Neural crest cell (in vitro differentiated cells): ENCODE measurements at regions not wholly inside any gene's neighbourhood (a gene's known extent, or its start where the extent isn't known, plus 50 kb on each side); places are given as distances from the start of the nearest gene placed in this dataset.
A peak's percentile ranks its signal among the peaks of the same experiment; 100 is the strongest.

Source experiments
- DNase-seq: peaks from one replicate; pipeline ENCODE4 v3.0.0; 2021; ENCODE audit warnings: low read depth, mixed read lengths, low spot score
- H3K27ac Mint-ChIP-seq: one replicate; pipeline ENCODE4 v1.8.0; 2021; ENCODE audit warnings: mild to moderate bottlenecking, mixed read lengths; ENCODE audit not compliant: unreplicated experiment
- H3K27me3 Mint-ChIP-seq: 2 replicates; pipeline ENCODE4 v1.8.0; 2021; ENCODE audit warnings: low read depth, mild to moderate bottlenecking, mixed read lengths
- H3K36me3 Mint-ChIP-seq: 2 replicates; pipeline ENCODE4 v1.8.0; 2021; ENCODE audit warnings: low read depth, mild to moderate bottlenecking, mixed read lengths
- H3K4me1 Mint-ChIP-seq: 2 replicates; pipeline ENCODE4 v1.8.0; 2021; ENCODE audit warnings: mixed read lengths
- H3K4me3 Mint-ChIP-seq: one replicate; pipeline ENCODE4 v1.8.0; 2021; ENCODE audit warnings: mild to moderate bottlenecking, mixed read lengths
- H3K9me3 Mint-ChIP-seq: 2 replicates; pipeline ENCODE4 v1.8.0; 2021; ENCODE audit warnings: mixed read lengths
- TF ChIP-seq, protein P1 (sequence below): fragments of 200-600 bp; sonication (generic); conservative IDR thresholded peaks from 2 replicates; pipeline ENCODE4 v1.5.0; 2021; ENCODE audit warnings: antibody characterized with exemption, mild to moderate bottlenecking

DNA sequence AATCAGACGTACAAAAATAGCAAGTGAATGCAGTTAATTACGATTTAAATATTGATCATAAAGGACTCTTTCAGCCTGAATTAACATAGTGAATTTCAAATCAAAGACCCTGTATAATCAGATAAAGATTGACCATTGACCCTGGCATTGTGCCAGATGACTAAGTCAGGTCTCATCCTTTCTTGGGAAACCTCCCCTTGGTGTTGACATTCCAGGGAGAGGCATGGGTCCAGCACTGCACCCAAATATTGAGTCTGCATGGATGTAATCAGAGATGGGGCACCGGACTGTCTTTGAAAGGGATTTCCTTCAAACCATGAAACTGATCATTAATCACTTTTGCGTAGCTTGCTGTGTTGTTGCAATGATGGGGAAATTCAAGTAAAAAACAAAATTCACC lies 1138.2 kb downstream of the BCL11B start:
- H3K4me1 Mint-ChIP-seq, result peaks cover 21% of the 10 kb centered on the region
- H3K27me3 Mint-ChIP-seq, result peaks cover 21% of the 10 kb centered on the region
- no peak overlapping the region for H3K4me3 Mint-ChIP-seq
- H3K9me3 Mint-ChIP-seq, result no peaks in the 10 kb centered on the region
- DNase-seq, result no peak
- TF ChIP-seq, protein P1, sequence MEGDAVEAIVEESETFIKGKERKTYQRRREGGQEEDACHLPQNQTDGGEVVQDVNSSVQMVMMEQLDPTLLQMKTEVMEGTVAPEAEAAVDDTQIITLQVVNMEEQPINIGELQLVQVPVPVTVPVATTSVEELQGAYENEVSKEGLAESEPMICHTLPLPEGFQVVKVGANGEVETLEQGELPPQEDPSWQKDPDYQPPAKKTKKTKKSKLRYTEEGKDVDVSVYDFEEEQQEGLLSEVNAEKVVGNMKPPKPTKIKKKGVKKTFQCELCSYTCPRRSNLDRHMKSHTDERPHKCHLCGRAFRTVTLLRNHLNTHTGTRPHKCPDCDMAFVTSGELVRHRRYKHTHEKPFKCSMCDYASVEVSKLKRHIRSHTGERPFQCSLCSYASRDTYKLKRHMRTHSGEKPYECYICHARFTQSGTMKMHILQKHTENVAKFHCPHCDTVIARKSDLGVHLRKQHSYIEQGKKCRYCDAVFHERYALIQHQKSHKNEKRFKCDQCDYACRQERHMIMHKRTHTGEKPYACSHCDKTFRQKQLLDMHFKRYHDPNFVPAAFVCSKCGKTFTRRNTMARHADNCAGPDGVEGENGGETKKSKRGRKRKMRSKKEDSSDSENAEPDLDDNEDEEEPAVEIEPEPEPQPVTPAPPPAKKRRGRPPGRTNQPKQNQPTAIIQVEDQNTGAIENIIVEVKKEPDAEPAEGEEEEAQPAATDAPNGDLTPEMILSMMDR, result no peak
- H3K27ac Mint-ChIP-seq, result no peak overlapping the region
- no peaks in the 10 kb centered on the region for H3K36me3 Mint-ChIP-seq

GRCh38 chr14:98136012-98136789 lies 1135.8 kb downstream of the BCL11B start:
- H3K27ac Mint-ChIP-seq, result no peak overlapping the region
- H3K4me1 Mint-ChIP-seq, result peaks cover 24% of the 10 kb centered on the region
- no peak overlapping the region for H3K4me3 Mint-ChIP-seq
- H3K36me3 Mint-ChIP-seq, result no peaks in the 10 kb centered on the region
- H3K9me3 Mint-ChIP-seq, result no peaks in the 10 kb centered on the region
- H3K27me3 Mint-ChIP-seq, result peaks cover 27% of the 10 kb centered on the region
- no peak for DNase-seq
- TF ChIP-seq, protein P1, result no peak

GRCh38 chr14:98137131-98138025 lies 1134.6 kb downstream of the BCL11B start:
- Mint-ChIP-seq H3K27me3 (peaks cover 27% of the 10 kb centered on the region), H3K36me3 (no peaks in the 10 kb centered on the region), H3K27ac (no peak overlapping the region), H3K4me3 (no peak overlapping the region), H3K4me1 (peaks cover 24% of the 10 kb centered on the region), H3K9me3 (no peaks in the 10 kb centered on the region)
- DNase-seq, result no peak
- TF ChIP-seq, protein P1, result no peak

GRCh38 chr14:98138666-98139065 lies 1133.3 kb downstream of the BCL11B start:
- Mint-ChIP-seq H3K9me3 (no peaks in the 10 kb centered on the region), H3K27ac (no peak overlapping the region), H3K4me1 (peaks cover 24% of the 10 kb centered on the region), H3K36me3 (no peaks in the 10 kb centered on the region), H3K27me3 (peaks cover 27% of the 10 kb centered on the region), H3K4me3 (no peak overlapping the region)
- TF ChIP-seq, protein P1, result peak; percentile 67
- peak; percentile 42 for DNase-seq

DNA sequence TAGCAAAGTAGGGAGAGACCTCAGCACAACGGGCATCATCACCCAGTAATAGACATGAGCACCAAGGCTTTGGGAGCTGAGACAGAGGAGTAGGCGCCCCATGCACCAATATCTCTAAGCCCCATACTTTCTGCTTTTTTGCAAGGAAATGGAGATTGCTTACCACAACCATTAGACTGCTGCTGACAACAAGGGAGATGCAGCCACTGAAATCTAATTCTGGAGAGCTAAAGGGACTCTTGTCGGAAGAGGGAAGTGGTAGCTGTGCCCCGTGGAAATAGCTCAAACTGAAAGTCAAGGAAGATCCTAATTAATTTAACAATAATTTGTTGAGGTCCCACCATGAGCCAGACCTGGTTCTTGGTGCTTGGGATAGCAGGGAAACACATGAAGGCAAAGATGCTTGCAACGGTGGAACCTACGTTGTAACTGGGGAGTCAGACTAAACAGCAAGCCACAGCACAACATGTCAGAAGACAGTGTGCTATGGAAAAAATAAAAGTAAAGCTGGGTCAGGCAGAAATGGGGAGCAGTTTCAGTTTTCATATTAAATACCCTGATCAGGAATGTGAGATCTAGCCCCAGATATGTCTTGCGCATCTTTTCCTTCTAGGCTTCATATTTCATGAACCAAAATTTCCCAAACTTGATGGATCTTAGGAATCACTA lies 1131.0 kb downstream of the BCL11B start:
- H3K27me3 Mint-ChIP-seq, result peaks cover 16% of the 10 kb centered on the region
- no peak overlapping the region for H3K4me3 Mint-ChIP-seq
- TF ChIP-seq, protein P1, result no peak
- H3K9me3 Mint-ChIP-seq, result no peaks in the 10 kb centered on the region
- H3K4me1 Mint-ChIP-seq, result peaks cover 24% of the 10 kb centered on the region
- H3K27ac Mint-ChIP-seq, result no peak overlapping the region
- DNase-seq, result no peak
- no peaks in the 10 kb centered on the region for H3K36me3 Mint-ChIP-seq
